HEK293 (cell line): ENCODE measurements at regions not wholly inside any gene's neighbourhood (a gene's known extent, or its start where the extent isn't known, plus 50 kb on each side); places are given as distances from the start of the nearest gene placed in this dataset.
"Not testable (repeated sequence)": the region's sequence is repeated elsewhere in the genome, so short reads cannot be mapped to it uniquely, and the experiment has no call there.

Experiments
- CTCF ChIA-PET: fragments of 350-600 bp; formaldehyde crosslinking; extraction: SDS; loops from one replicate; lab custom pipeline; 2021; ENCODE audit warnings: antibody characterized with exemption; lab: Yijun Ruan, JAX
- POLR2A ChIA-PET: fragments of 300-600 bp; formaldehyde crosslinking; extraction: SDS; loops from one replicate; lab custom pipeline; 2020; ENCODE audit warnings: antibody characterized with exemption, inconsistent platforms; lab: Yijun Ruan, JAX
- H3K27ac ChIP-seq: fragments of 200-500 bp; sonication (Bioruptor generic); 2 replicates; pipeline ENCODE4 v1.5.1; 2014; ENCODE audit warnings: low read depth, low read length, control low read depth, inconsistent platforms; ENCODE audit errors: extremely low read depth
- H3K36me3 ChIP-seq, 2 experiments: fragments of 200-500 bp in 1 of 2; sonication (Bioruptor generic) in 1 of 2; 1 replicate in 1 of 2; 2 replicates in 1 of 2; pipeline ENCODE4 v1.5.1; 2014 to 2017; ENCODE audit warnings: inconsistent platforms in 2 of 2, low read length in 2 of 2; ENCODE audit not compliant: control insufficient read depth in 2 of 2, insufficient read depth in 1 of 2
- H3K4me1 ChIP-seq: fragments of 200-500 bp; sonication (Bioruptor generic); 2 replicates; pipeline ENCODE4 v1.5.1; 2014; ENCODE audit warnings: mild to moderate bottlenecking, low read length, inconsistent platforms; ENCODE audit not compliant: control insufficient read depth, insufficient read depth
- H3K4me3 ChIP-seq: 2 replicates; pipeline ENCODE4 v1.5.1; 2011; ENCODE audit warnings: low read depth, mild to moderate bottlenecking, control low read depth, low read length, moderate library complexity
- H3K9me3 ChIP-seq: fragments of 200-500 bp; sonication (Bioruptor generic); 2 replicates; pipeline ENCODE4 v1.5.1; 2014; ENCODE audit warnings: low read depth, low read length, inconsistent platforms; ENCODE audit not compliant: control insufficient read depth, insufficient read depth
- KLF1 ChIP-seq: fragments of 450-650 bp; formaldehyde crosslinking; IDR thresholded peaks from 2 replicates; pipeline ENCODE4 v1.5.1; 2016; ENCODE audit warnings: missing biosample characterization, missing genetic modification characterization
- TSHZ1 ChIP-seq: fragments of 450-650 bp; formaldehyde crosslinking; IDR thresholded peaks from 2 replicates; pipeline ENCODE4 v1.5.1; 2016; ENCODE audit warnings: missing biosample characterization, missing genetic modification characterization, borderline replicate concordance
- ZBTB11 ChIP-seq: fragments of 450-650 bp; formaldehyde crosslinking; conservative IDR thresholded peaks from 2 replicates; pipeline ENCODE4 v1.5.1; 2016; ENCODE audit warnings: low read depth, missing biosample characterization, missing genetic modification characterization
- ZBTB8A ChIP-seq: fragments of 450-650 bp; formaldehyde crosslinking; IDR thresholded peaks from 2 replicates; pipeline ENCODE4 v1.5.1; 2016; ENCODE audit warnings: missing biosample characterization, missing genetic modification characterization
- ZFP69B ChIP-seq: fragments of 450-650 bp; formaldehyde crosslinking; IDR thresholded peaks from 2 replicates; pipeline ENCODE4 v1.5.1; 2016; ENCODE audit warnings: missing biosample characterization, missing genetic modification characterization
- ZNF146 ChIP-seq: fragments of 450-650 bp; formaldehyde crosslinking; IDR thresholded peaks from 2 replicates; pipeline ENCODE4 v1.5.1; 2016; ENCODE audit warnings: missing biosample characterization, missing genetic modification characterization
- ZNF202 ChIP-seq: fragments of 450-650 bp; formaldehyde crosslinking; IDR thresholded peaks from 2 replicates; pipeline ENCODE4 v1.5.1; 2016; ENCODE audit warnings: missing biosample characterization, missing genetic modification characterization, borderline replicate concordance
- ZNF274 ChIP-seq, 2 experiments: fragments of 200-500 bp in 1 of 2; fragments of 450-650 bp in 1 of 2; sonication (Bioruptor generic) in 1 of 2; formaldehyde crosslinking in 1 of 2; IDR thresholded peaks; 2 replicates each; pipeline versions ENCODE4 v1.5.1 to v1.6.1; 2014 to 2016; ENCODE audit warnings: borderline replicate concordance in 1 of 2, inconsistent platforms in 1 of 2, low read length in 1 of 2, missing biosample characterization in 1 of 2, missing genetic modification characterization in 1 of 2
- ZNF292 ChIP-seq: fragments of 450-650 bp; formaldehyde crosslinking; IDR thresholded peaks from 2 replicates; pipeline ENCODE4 v1.5.1; 2016; ENCODE audit warnings: low read depth, missing biosample characterization, missing genetic modification characterization, borderline replicate concordance
- ZNF623 ChIP-seq: fragments of 450-650 bp; formaldehyde crosslinking; IDR thresholded peaks from 2 replicates; pipeline ENCODE4 v1.5.1; 2016; ENCODE audit warnings: missing biosample characterization, missing genetic modification characterization
- ZNF768 ChIP-seq: fragments of 450-650 bp; formaldehyde crosslinking; IDR thresholded peaks from 2 replicates; pipeline ENCODE4 v1.5.1; 2018; ENCODE audit warnings: missing biosample characterization, mild to moderate bottlenecking, missing genetic modification characterization
- ZNF776 ChIP-seq: fragments of 450-650 bp; formaldehyde crosslinking; IDR thresholded peaks from 2 replicates; pipeline ENCODE4 v1.5.0; 2017; ENCODE audit warnings: missing biosample characterization, missing genetic modification characterization, borderline replicate concordance
- ZSCAN16 ChIP-seq: fragments of 450-650 bp; formaldehyde crosslinking; IDR thresholded peaks from 2 replicates; pipeline ENCODE4 v1.5.1; 2016; ENCODE audit warnings: missing biosample characterization, missing genetic modification characterization
- TF ChIP-seq, protein P1 (sequence below): fragments of 450-650 bp; formaldehyde crosslinking; IDR thresholded peaks from 2 replicates; pipeline ENCODE4; 2016; ENCODE audit warnings: missing biosample characterization, missing genetic modification characterization
- TF ChIP-seq, protein P2 (sequence below): fragments of 450-650 bp; formaldehyde crosslinking; IDR thresholded peaks from 2 replicates; pipeline ENCODE4 v1.5.1; 2016; ENCODE audit warnings: missing biosample characterization, missing genetic modification characterization
- TF ChIP-seq, protein P3 (sequence below): fragments of 450-650 bp; formaldehyde crosslinking; conservative IDR thresholded peaks from 2 replicates; pipeline ENCODE4 v1.5.1; 2016; ENCODE audit warnings: low read depth, missing biosample characterization, missing genetic modification characterization

GRCh38 chr10:120042705-120043104 lies 150.2 kb downstream of the SEC23IP start (continued):
- TF ChIP-seq TSHZ1 (tag by site-specific recombination): no peak

- H3K9me3 ChIP-seq, H3K4me1 ChIP-seq, CTCF ChIA-PET, H3K27ac ChIP-seq, H3K36me3 ChIP-seq, H3K4me3 ChIP-seq, POLR2A ChIA-PET: not testable (repeated sequence)
- TF ChIP-seq ZNF146: peak; percentile 91
Observed at GRCh38 chr10:120047373-120047772, 154.8 kb downstream of the SEC23IP start.

- CTCF ChIA-PET: no interaction called here
Observed at GRCh38 chr10:120047926-120048325, 155.4 kb downstream of the SEC23IP start.

More at GRCh38 chr10:120047926-120048325, 155.4 kb downstream of the SEC23IP start:
- H3K36me3 ChIP-seq: no peaks in the 10 kb centered on the region
- H3K4me1 ChIP-seq: no peaks in the 10 kb centered on the region
- H3K4me3 ChIP-seq: no peak overlapping the region
- POLR2A ChIA-PET: no interaction called here
- no peak overlapping the region for H3K27ac ChIP-seq
- TF ChIP-seq ZNF202 (no peak), ZSCAN16 (tag by site-specific recombination) (no peak), ZBTB8A (tag by site-specific recombination) (no peak), ZFP69B (no peak), ZNF274 (IDR thresholded peaks at IDR 0.05; ENCODE audit: low read length) (no peak), ZNF274 (tag by site-specific recombination; IDR thresholded peaks at IDR 0.05; ENCODE audit: borderline replicate concordance) (no peak), ZNF776 (tag by site-specific recombination) (no peak), ZNF623 (tag by site-specific recombination) (no peak), ZNF292 (tag by site-specific recombination) (no peak), ZBTB11 (tag by site-specific recombination) (no peak), KLF1 (tag by site-specific recombination) (no peak), ZNF768 (no peak)
- TF ChIP-seq, protein P1, sequence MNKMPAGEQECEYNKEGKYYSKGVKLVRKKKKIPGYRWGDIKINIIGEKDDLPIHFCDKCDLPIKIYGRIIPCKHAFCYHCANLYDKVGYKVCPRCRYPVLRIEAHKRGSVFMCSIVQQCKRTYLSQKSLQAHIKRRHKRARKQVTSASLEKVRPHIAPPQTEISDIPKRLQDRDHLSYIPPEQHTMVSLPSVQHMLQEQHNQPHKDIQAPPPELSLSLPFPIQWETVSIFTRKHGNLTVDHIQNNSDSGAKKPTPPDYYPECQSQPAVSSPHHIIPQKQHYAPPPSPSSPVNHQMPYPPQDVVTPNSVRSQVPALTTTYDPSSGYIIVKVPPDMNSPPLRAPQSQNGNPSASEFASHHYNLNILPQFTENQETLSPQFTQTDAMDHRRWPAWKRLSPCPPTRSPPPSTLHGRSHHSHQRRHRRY: no peak
- TF ChIP-seq, protein P2, sequence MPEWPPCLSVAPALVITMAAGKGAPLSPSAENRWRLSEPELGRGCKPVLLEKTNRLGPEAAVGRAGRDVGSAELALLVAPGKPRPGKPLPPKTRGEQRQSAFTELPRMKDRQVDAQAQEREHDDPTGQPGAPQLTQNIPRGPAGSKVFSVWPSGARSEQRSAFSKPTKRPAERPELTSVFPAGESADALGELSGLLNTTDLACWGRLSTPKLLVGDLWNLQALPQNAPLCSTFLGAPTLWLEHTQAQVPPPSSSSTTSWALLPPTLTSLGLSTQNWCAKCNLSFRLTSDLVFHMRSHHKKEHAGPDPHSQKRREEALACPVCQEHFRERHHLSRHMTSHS (tag by site-specific recombination): no peak
- TF ChIP-seq, protein P3, sequence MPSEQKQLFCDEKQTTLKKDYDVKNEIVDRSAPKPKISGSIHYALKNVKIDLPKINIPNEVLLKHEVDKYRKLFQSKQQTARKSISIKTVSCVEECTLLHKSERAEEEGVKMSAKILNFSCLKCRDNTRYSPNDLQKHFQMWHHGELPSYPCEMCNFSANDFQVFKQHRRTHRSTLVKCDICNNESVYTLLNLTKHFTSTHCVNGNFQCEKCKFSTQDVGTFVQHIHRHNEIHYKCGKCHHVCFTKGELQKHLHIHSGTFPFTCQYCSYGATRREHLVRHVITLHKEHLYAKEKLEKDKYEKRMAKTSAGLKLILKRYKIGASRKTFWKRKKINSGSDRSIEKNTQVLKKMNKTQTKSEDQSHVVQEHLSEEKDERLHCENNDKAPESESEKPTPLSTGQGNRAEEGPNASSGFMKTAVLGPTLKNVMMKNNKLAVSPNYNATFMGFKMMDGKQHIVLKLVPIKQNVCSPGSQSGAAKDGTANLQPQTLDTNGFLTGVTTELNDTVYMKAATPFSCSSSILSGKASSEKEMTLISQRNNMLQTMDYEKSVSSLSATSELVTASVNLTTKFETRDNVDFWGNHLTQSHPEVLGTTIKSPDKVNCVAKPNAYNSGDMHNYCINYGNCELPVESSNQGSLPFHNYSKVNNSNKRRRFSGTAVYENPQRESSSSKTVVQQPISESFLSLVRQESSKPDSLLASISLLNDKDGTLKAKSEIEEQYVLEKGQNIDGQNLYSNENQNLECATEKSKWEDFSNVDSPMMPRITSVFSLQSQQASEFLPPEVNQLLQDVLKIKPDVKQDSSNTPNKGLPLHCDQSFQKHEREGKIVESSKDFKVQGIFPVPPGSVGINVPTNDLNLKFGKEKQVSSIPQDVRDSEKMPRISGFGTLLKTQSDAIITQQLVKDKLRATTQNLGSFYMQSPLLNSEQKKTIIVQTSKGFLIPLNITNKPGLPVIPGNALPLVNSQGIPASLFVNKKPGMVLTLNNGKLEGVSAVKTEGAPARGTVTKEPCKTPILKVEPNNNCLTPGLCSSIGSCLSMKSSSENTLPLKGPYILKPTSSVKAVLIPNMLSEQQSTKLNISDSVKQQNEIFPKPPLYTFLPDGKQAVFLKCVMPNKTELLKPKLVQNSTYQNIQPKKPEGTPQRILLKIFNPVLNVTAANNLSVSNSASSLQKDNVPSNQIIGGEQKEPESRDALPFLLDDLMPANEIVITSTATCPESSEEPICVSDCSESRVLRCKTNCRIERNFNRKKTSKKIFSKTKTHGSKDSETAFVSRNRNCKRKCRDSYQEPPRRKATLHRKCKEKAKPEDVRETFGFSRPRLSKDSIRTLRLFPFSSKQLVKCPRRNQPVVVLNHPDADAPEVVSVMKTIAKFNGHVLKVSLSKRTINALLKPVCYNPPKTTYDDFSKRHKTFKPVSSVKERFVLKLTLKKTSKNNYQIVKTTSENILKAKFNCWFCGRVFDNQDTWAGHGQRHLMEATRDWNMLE (tag by site-specific recombination): no peak
- no peaks in the 10 kb centered on the region for H3K9me3 ChIP-seq
